Stimulated activated CD4-positive, alpha-beta T cell treated with anti-CD3 and anti-CD28 coated beads, Interleukin-12 subunit alpha, Interleukin-12 subunit beta, amount 100 ng/mL, for 48 hours (primary cell): ENCODE measurements at regions not wholly inside any gene's neighbourhood (a gene's known extent, or its start where the extent isn't known, plus 50 kb on each side); places are given as distances from the start of the nearest gene placed in this dataset.
"Not testable (repeated sequence)": the region's sequence is repeated elsewhere in the genome, so short reads cannot be mapped to it uniquely, and the experiment has no call there.

Source experiments
- DNase-seq, 3 donors: peaks; one replicate each; pipeline ENCODE4 v3.0.0-alpha.2; 2020; ENCODE audit warnings: low read depth in 2 of 3, low spot score in 1 of 3

DNA sequence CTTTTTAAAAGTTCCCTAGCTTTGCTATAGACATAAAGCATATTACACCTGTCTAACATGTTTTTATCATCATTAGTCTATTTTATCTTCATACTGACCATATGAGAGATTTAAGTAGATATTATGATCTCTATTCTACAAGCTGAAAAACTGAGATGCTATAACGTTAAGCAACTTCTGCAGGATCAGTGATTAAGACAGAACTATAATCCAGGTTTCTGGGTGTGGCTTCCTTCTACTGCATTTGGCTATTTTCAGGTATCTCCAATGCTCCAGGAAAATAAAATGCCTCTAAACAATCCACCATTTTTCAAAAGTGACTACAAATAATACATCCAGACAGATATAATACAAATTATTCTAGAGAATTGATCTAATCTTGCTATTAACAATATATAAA is 53.4 kb downstream of the RGS2 start:
- DNase-seq: no peak

GRCh38 chr1:192866241-192866868 is 57.5 kb downstream of the RGS2 start:
- no peak for DNase-seq

DNA sequence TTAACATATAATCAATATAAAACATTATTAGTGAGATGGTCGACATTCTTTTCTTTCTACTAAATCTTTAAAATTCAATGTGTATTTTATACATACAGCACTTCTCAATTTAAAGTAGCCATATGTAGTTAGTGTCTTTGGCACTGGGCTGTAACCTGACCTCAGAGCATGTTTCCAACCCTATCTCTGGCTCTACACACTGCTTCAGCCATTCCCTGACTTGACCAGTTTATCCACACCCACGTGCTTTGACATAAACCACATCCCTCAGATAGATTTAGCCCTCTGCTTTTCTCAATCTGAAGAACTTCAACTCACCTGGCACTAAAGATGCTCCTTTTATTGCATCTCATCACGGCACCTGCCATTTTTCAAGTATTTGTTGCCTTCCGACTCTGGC is 58.3 kb downstream of the RGS2 start:
- no peak for DNase-seq

- no peak for DNase-seq
These were observed 60.6 kb downstream of the RGS2 start for GRCh38 chr1:192869308-192869940.

GRCh38 chr1:192872010-192872409 is 63.2 kb downstream of the RGS2 start:
- DNase-seq: no peak

DNA sequence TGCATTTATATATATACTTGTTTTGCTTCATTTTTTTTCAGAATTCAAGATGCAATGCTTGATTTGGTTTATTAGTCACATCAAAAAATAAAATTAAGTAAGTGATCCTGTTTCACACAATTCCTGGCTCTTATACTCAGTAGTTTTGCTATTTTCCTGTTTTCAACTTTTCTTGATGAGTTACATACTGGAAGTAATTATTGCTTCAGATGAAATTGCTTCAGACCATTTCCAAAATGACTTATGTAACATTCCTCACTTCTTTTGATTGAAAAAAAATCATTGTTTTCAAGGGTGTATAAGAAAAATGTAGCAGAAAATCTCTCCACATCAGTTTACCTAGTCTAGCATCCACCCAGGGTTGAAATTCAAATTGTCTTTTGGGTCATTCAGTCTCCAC is 65.0 kb downstream of the RGS2 start:
- DNase-seq: no peak

- DNase-seq: no peak
These were observed 67.8 kb downstream of the RGS2 start for GRCh38 chr1:192876633-192877032.

DNA sequence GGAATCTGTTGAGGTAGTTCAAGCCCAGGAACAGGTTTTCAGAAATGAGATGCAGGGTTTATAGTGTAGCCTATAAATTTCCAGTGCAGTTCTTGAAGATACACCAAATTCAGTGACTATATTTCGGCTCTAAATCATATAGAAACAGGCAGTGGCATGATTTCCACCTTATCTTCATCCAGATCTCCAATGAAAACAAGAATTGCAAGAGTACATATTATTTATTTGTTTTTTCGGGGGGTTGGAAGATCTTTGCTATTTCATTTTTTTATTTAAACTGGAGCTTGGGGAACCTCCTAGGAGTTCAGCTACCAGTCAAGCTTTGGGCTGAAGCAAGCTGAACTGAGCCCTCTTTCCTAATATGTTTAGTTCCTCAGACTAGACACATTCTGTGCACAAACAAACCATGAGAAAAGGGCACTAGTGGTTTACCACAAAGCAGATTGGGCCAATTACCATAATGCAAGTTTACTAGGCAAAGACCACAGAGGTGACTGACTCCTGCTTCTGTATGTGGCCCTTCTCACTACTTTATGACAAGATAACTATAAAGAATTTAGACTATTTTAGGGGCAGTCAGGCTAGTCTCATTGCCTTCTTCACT is 68.5 kb downstream of the RGS2 start:
- no peak for DNase-seq

DNA sequence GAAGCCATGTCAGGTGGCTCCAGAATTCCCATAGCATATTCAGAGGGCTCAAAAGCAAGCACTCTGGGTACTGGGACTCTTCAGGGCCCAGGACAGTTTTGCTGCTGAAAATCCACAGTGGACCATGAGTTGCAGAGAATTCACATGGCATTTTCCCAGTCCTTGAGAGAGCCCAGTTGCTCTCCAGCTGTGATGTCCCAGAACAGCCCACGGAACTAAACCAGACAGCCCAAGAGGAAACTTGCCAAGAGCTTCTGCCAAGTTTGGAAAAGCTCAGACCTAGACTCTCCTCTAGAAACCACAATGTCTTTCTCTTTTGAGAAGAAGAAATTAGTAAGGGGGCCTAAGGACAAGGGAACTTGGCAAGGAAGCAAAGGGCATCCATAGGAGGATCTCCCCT is 69.4 kb downstream of the RGS2 start:
- DNase-seq: no peak

DNA sequence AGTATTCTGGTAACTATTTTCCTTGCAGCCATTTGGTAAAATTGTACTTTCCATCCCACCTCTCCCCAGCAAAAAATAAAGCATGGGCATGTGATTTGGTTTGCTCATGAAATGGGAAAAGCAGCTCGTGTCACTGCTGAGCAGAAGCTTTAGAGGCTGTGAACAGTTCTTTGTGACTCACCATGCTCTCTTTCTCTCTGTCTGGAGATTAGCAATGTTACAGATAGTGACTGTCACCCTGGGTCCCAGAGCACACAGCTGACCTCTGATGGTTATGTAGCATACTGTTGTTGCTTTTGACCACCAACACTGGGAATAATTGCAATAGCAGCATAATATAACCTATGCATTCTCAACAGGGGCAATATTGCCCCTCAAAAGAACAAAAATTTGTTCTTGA is 70.6 kb downstream of the RGS2 start:
- DNase-seq: no peak

GRCh38 chr1:192880231-192880630 is 71.4 kb downstream of the RGS2 start:
- no peak for DNase-seq

DNA sequence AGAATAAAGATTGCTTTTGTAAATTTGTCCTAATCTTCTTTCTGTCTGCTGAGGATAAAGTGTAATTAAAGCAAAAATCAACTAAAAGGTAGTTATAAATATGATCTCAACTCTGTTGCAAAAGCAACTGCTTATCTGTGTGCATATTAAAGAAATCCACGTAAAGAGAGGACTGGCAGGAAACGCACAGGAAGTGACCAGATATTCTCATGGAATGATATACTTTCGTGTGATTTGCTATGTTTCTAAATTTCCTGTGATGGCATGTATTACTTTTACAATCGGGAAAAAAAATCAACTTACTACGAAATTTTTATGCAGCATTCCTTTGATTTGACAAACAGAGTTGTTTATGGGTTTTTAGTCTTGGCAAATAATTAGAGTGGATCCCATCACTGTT is 75.4 kb downstream of the RGS2 start:
- DNase-seq: no peak

- not testable (repeated sequence) for DNase-seq
These were observed 76.5 kb downstream of the RGS2 start for GRCh38 chr1:192885387-192885786.

DNA sequence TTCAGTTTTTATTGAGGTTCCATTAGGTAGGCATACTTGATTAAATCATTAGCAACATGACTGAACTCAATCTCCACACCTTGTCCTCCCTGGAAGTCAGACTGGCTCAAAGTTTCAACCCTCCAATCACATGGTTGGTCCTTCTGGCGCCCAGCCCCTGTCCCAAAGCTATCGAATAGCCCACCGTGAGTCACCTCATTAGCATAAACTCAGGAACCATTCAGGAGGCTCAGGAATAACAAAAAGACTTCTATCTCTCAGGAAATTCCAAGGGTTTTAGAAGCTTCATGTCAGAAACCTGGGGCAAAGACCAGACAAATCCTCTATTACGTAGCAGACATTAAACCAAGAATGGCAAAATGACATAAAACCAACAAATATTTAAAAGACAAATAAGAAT is 78.6 kb downstream of the RGS2 start:
- DNase-seq: no peak

- no peak for DNase-seq
These were observed 79.7 kb downstream of the RGS2 start for GRCh38 chr1:192888574-192888973.

- no peak for DNase-seq
These were observed 80.2 kb downstream of the RGS2 start for GRCh38 chr1:192889082-192889481.

DNA sequence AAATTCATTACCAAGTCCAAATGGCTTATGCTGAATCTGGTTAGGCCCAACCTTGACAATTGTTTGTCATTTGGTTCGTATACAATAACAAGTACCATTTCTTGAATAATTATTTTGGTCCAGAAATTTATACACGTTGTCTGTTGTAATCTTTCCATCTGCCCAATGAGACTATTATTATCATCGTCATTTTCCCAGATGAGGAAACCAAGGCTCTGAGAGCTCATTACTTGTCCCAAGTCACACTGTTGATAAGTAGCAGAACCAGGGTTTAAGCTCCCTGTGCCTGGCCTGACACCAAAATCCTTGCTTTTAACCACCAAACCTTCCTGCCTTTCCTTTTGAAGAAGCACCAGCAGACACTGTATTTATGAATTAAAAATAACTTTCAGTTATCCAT is 81.3 kb downstream of the RGS2 start:
- DNase-seq: no peak

GRCh38 chr1:192892934-192893333 is 84.1 kb downstream of the RGS2 start:
- no peak for DNase-seq

GRCh38 chr1:192895487-192895886 is 86.6 kb downstream of the RGS2 start:
- not testable (repeated sequence) for DNase-seq

- no peak for DNase-seq
These were observed 87.5 kb downstream of the RGS2 start for GRCh38 chr1:192896376-192896775.

DNA sequence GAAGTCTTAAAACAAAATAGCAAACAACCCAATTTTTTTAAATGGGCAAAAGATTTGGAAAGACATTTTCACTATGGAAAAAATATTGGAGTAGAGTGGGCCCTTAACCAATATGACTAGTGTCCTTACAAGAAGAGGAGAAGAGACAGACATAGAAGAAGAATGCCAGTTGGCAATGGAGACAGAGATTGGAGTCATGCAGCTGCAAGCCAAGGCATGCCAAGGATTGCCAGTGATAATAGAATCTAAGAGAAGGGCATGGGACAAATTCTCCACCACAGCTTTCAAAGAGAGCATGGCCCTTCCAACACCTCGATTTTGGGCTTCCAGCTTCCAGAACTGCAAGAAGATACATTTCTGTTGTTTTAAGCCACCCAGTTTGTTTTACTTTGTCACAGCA is 92.7 kb downstream of the RGS2 start:
- no peak for DNase-seq

GRCh38 chr1:192903142-192903541 is 94.3 kb downstream of the RGS2 start:
- DNase-seq: no peak

- DNase-seq: peak in 1 of 3 donors; percentile 8
These were observed 95.6 kb downstream of the RGS2 start for GRCh38 chr1:192904438-192904895.
